IMR-90 (cell line): ENCODE measurements at regions not wholly inside any gene's neighbourhood (a gene's known extent, or its start where the extent isn't known, plus 50 kb on each side); places are given as distances from the start of the nearest gene placed in this dataset.

ENCODE experiments used
- ATAC-seq: fragments of 200-7000 bp; cut with Tn5 transposase; 2 replicates; pipeline ENCODE4 v1.9.1; 2020; ENCODE audit warnings: low read depth, mild to moderate bottlenecking, moderate library complexity
- BruUV-seq: library from RNA; stranded (reverse); fragments of 400-500 nt; replicated peaks from 2 replicates; lab custom pipeline; 2021; lab: Mats Ljungman, UMichigan
- CTCF ChIA-PET: fragments of 300-600 bp; formaldehyde crosslinking; extraction: SDS; loops from one replicate; lab custom pipeline; 2021; ENCODE audit warnings: antibody characterized with exemption; lab: Yijun Ruan, JAX
- POLR2A ChIA-PET: fragments of 300-600 bp; sonication (Branson Sonifier 250); formaldehyde crosslinking; loops from one replicate; lab custom pipeline; 2022; ENCODE audit warnings: antibody characterized with exemption; ENCODE audit not compliant: unreplicated experiment; lab: Charles Lee
- DNase-seq: peaks from one replicate; pipeline ENCODE4 v3.0.0; 2013
- H2AFZ ChIP-seq: replicated peaks from 2 replicates; pipeline ENCODE3; 2013; ENCODE audit warnings: low read length, mild to moderate bottlenecking; ENCODE audit not compliant: poor library complexity
- H2AK5ac ChIP-seq: 2 replicates; pipeline ENCODE4 v1.6.1; 2013; ENCODE audit warnings: low read depth, low read length, inconsistent platforms
- H2AK9ac ChIP-seq: replicated peaks from 2 replicates; pipeline ENCODE3; 2013; ENCODE audit warnings: mild to moderate bottlenecking, low read depth, low read length, moderate library complexity; ENCODE audit not compliant: poor library complexity
- H2BK120ac ChIP-seq: 2 replicates; pipeline ENCODE4 v1.6.1; 2013; ENCODE audit warnings: low read depth, low read length, inconsistent platforms
- H2BK15ac ChIP-seq: 3 replicates; pipeline ENCODE4 v1.6.1; 2013; ENCODE audit warnings: low read depth, low read length, inconsistent platforms
- H2BK20ac ChIP-seq: 2 replicates; pipeline ENCODE4 v1.6.1; 2013; ENCODE audit warnings: low read depth, mild to moderate bottlenecking, inconsistent platforms, low read length, moderate library complexity
- H2BK5ac ChIP-seq: 2 replicates; pipeline ENCODE4 v1.6.1; 2013; ENCODE audit warnings: mild to moderate bottlenecking, low read depth, low read length, inconsistent platforms; ENCODE audit not compliant: poor library complexity, severe bottlenecking
- H3K14ac ChIP-seq: replicated peaks from 2 replicates; pipeline ENCODE4 v1.6.1; 2013; ENCODE audit warnings: low read depth, low read length, inconsistent platforms
- H3K18ac ChIP-seq: 2 replicates; pipeline ENCODE4 v1.6.1; 2013; ENCODE audit warnings: low read depth, low read length, control low read depth
- H3K23ac ChIP-seq: 2 replicates; pipeline ENCODE4 v1.6.1; 2013; ENCODE audit warnings: low read depth, low read length, inconsistent platforms
- H3K27ac ChIP-seq: 2 replicates; pipeline ENCODE4 v1.5.1; 2013; ENCODE audit warnings: mild to moderate bottlenecking, control low read depth, low read length; ENCODE audit not compliant: insufficient read depth
- H3K27me3 ChIP-seq: 2 replicates; pipeline ENCODE4 v1.6.1; 2013; ENCODE audit warnings: low read length; ENCODE audit not compliant: control insufficient read depth, insufficient read depth
- H3K36me3 ChIP-seq: 2 replicates; pipeline ENCODE4 v1.6.1; 2013; ENCODE audit warnings: low read length, mixed read lengths; ENCODE audit not compliant: control insufficient read depth, insufficient read depth
- H3K4ac ChIP-seq: 2 replicates; pipeline ENCODE4 v1.6.1; 2013; ENCODE audit warnings: low read depth, low read length, inconsistent platforms
- H3K4me1 ChIP-seq: 2 replicates; pipeline ENCODE4 v1.6.1; 2013; ENCODE audit warnings: low read length, mixed read lengths; ENCODE audit not compliant: control insufficient read depth, insufficient read depth
- H3K4me2 ChIP-seq: 2 replicates; pipeline ENCODE4 v1.6.1; 2013; ENCODE audit warnings: low read depth, mild to moderate bottlenecking, control low read depth, low read length, moderate library complexity
- H3K4me3 ChIP-seq: 2 replicates; pipeline ENCODE4 v1.5.1; 2013; ENCODE audit warnings: low read depth, mild to moderate bottlenecking, control low read depth, low read length, moderate library complexity; ENCODE audit not compliant: insufficient read depth
- H3K56ac ChIP-seq: 2 replicates; pipeline ENCODE4 v1.6.1; 2013; ENCODE audit warnings: low read length, inconsistent platforms; ENCODE audit not compliant: insufficient read depth; ENCODE audit errors: extremely low read depth
- H3K79me1 ChIP-seq, 2 experiments: 2 replicates each; pipeline ENCODE4 v1.6.1; 2013; ENCODE audit warnings: low read length in 2 of 2, inconsistent platforms in 1 of 2, low read depth in 1 of 2
- H3K9ac ChIP-seq: 2 replicates; pipeline ENCODE4 v1.6.1; 2013; ENCODE audit warnings: low read depth, low read length, control low read depth
- H3K9me1 ChIP-seq: 2 replicates; pipeline ENCODE4 v1.6.1; 2013; ENCODE audit warnings: low read length, inconsistent platforms; ENCODE audit not compliant: insufficient read depth
- H3K9me3 ChIP-seq: 2 replicates; pipeline ENCODE4 v1.6.1; 2013; ENCODE audit warnings: low read length; ENCODE audit not compliant: control insufficient read depth, insufficient read depth
- H4K20me1 ChIP-seq: 2 replicates; pipeline ENCODE4 v1.6.1; 2013; ENCODE audit warnings: low read length, inconsistent platforms; ENCODE audit not compliant: insufficient read depth
- H4K5ac ChIP-seq: 2 replicates; pipeline ENCODE4 v1.6.1; 2013; ENCODE audit warnings: mild to moderate bottlenecking, low read depth, low read length, control low read depth
- H4K8ac ChIP-seq, 2 experiments: 2 replicates each; pipeline ENCODE4 v1.6.1; 2013; ENCODE audit warnings: low read depth in 2 of 2, low read length in 2 of 2, control low read depth in 1 of 2, inconsistent platforms in 1 of 2
- H4K91ac ChIP-seq: 2 replicates; pipeline ENCODE4 v1.6.1; 2013; ENCODE audit warnings: low read depth, low read length, inconsistent platforms; ENCODE audit not compliant: insufficient read depth
- BHLHE40 ChIP-seq: fragments of 150-350 bp; IDR thresholded peaks from 2 replicates; pipeline ENCODE4 v1.6.1; 2016; ENCODE audit warnings: mild to moderate bottlenecking, low read depth, low read length
- CEBPB ChIP-seq: IDR thresholded peaks from 2 replicates; pipeline ENCODE4 v1.6.1; 2012; ENCODE audit warnings: low read depth, low read length, improper control_type of control experiment
- CHD1 ChIP-seq: IDR thresholded peaks from 2 replicates; pipeline ENCODE4 v1.6.1; 2012; ENCODE audit warnings: low read depth, low read length, improper control_type of control experiment
- MXI1 ChIP-seq: IDR thresholded peaks from 2 replicates; pipeline ENCODE4 v1.6.1; 2012; ENCODE audit warnings: low read depth, mild to moderate bottlenecking, low read length, moderate library complexity, borderline replicate concordance
- RCOR1 ChIP-seq: IDR thresholded peaks from 2 replicates; pipeline ENCODE4 v1.6.1; 2012; ENCODE audit warnings: mild to moderate bottlenecking, low read length, improper control_type of control experiment; ENCODE audit not compliant: insufficient replicate concordance
- RFX5 ChIP-seq: IDR thresholded peaks from 2 replicates; pipeline ENCODE4 v1.8.0; 2012; ENCODE audit warnings: low read depth, mild to moderate bottlenecking, low read length, moderate library complexity
- SMC3 ChIP-seq: fragments of 150-350 bp; IDR thresholded peaks from 2 replicates; pipeline ENCODE4 v1.6.1; 2016; ENCODE audit warnings: low read depth, mild to moderate bottlenecking, antibody characterized with exemption, low read length, moderate library complexity
- WGBS, 2 experiments: methylation state at CpG; one replicate each; pipeline versions ENCODE4 v1.1.5 to v1.1.7; 2013; ENCODE audit warnings: missing lambda C conversion rate in 2 of 2; ENCODE audit not compliant: insufficient read length in 1 of 2; ENCODE audit errors: extremely low coverage in 2 of 2; 5-methylcytosine and 5-hydroxymethylcytosine counted together
- dilution Hi-C: fragments of 300-500 bp; cut with HindIII; formaldehyde crosslinking; loops from one replicate; pipeline ENCODE4 v1.14.3; 2018; ENCODE audit warnings: low sequenced_read_pairs; ENCODE audit not compliant: unreplicated experiment
- in situ Hi-C: fragments of 300-500 bp; cut with MboI; formaldehyde crosslinking; loops from 3 replicates; pipeline ENCODE4 v1.14.3; 2019; ENCODE audit warnings: low sequenced_read_pairs, inconsistent platforms, mixed read lengths
- intact Hi-C: fragments of 100-400 bp; cut with micrococcal nuclease; formaldehyde crosslinking; loops from 2 replicates; pipeline ENCODE4 v1.10.0; 2022
- TF ChIP-seq, protein P1 (sequence below): fragments of 150-350 bp; IDR thresholded peaks from 2 replicates; pipeline ENCODE4 v1.6.1; 2017; ENCODE audit warnings: mild to moderate bottlenecking, antibody characterized with exemption, low read length, low read depth

DNA sequence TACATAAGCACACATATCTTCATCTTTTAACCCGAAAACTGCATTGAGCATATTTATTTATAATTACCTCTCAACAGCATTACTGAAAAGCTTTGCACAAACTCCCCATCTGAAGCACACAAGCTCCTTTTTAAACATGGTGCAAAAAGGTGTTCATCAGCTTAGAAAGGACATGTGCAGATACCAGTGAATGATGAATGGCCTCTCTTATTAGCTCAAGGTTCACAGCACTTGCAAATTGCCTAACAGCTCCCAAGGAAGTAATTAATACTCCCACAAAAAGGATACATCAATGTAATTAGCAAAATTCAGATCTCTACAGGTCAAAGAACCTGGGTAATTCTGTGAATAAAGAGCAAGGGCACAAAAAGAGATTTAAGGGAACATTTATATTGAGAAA lies 422.0 kb downstream of the HINT1 start:
- dilution Hi-C loops: no loop called here
- in situ Hi-C loops: no loop called here
- no TSS peak for BruUV-seq
- Histone ChIP-seq H2BK5ac (no peak overlapping the region), H3K4me1 (no peaks in the 10 kb centered on the region), H2BK20ac (no peak overlapping the region), H2AK5ac (no peak overlapping the region), H2BK15ac (no peak overlapping the region), H3K4ac (no peak overlapping the region), H3K9ac (no peak overlapping the region), H3K18ac (no peak overlapping the region), H4K5ac (no peak overlapping the region), H2AK9ac (no peak overlapping the region), H3K36me3 (no peaks in the 10 kb centered on the region), H2AFZ (no peak overlapping the region), H3K4me2 (no peak overlapping the region), H3K23ac (no peak overlapping the region), H3K27ac (no peak overlapping the region), H3K9me3 (peaks cover 2% of the 10 kb centered on the region; the same call in 1 of the 2 replicates), H4K91ac (no peak overlapping the region), H3K79me1 (no peaks in the 10 kb centered on the region), H4K20me1 (no peaks in the 10 kb centered on the region), H3K27me3 (no peaks in the 10 kb centered on the region), H4K8ac (no peak overlapping the region), H3K4me3 (no peak overlapping the region), H3K56ac (no peak overlapping the region), H3K14ac (no peak overlapping the region), H2BK120ac (no peak overlapping the region), H3K9me1 (no peaks in the 10 kb centered on the region)
- ChIA-PET POLR2A (no interaction called here), CTCF (no interaction called here)
- intact Hi-C loops: no loop called here
- no CpG with 5 or more reads among the region's 1 CpG for WGBS, 2 experiments
- TF ChIP-seq MXI1: no peak
- TF ChIP-seq BHLHE40: no peak
- no peak for TF ChIP-seq CEBPB
- TF ChIP-seq RFX5: no peak
- TF ChIP-seq SMC3: no peak
- no peak for TF ChIP-seq RCOR1
- TF ChIP-seq, protein P1, sequence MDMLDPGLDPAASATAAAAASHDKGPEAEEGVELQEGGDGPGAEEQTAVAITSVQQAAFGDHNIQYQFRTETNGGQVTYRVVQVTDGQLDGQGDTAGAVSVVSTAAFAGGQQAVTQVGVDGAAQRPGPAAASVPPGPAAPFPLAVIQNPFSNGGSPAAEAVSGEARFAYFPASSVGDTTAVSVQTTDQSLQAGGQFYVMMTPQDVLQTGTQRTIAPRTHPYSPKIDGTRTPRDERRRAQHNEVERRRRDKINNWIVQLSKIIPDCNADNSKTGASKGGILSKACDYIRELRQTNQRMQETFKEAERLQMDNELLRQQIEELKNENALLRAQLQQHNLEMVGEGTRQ: no peak
- TF ChIP-seq CHD1: no peak
- ATAC-seq (no peak), DNase-seq (no peak)
